ENCODE measurements at regions not wholly inside any gene's neighbourhood (a gene's known extent, or its start where the extent isn't known, plus 50 kb on each side); places are given as distances from the start of the nearest gene placed in this dataset.

DNA sequence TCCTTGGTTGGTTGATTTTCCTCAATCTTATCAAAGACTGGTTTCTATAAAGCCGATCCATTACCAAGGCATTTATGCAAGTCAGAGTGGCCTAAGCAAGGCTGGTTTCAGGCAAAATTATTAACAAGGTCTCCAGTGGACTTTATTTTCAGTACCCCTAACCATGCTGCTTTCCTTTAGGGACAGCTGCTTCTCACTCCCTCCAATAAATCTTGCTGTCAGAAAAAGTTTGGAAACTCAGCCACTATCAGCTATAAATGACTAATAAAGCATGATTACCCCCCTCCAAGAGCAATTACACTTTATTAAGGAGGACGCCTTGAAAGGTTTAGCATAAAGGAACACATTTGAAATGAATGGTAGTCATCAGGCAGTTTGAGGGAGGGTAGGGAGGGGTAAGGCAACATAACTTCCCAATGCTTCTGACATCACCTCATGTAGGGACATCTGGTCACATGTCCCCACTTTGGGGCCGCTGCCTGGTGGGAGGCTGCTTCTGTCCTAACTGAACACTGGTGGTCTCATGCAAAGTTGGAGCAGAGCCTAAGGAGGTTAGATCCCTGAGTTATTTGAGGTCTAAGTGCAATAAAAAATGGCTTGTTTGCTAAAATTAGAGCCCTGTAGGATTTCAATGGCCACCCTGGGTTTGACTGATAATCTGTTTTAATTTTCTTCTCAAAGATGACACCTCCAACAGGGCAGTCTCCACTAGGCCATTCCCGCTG is 58.0 kb upstream of the TMEM178A start:
- intact Hi-C loops (cut with micrococcal nuclease; ENCODE audit: unreplicated experiment), result no loop called here
- no peaks in the 10 kb centered on the region for H3K4me1 ChIP-seq (ENCODE audit: control insufficient read depth, insufficient read depth, low read length)
- H3K9me3 ChIP-seq (ENCODE audit: control insufficient read depth, insufficient read depth, low read depth, low read length), result no peaks in the 10 kb centered on the region
- H3K27me3 ChIP-seq (ENCODE audit: control insufficient read depth, insufficient read depth, low read length), result peaks cover 5% of the 10 kb centered on the region; the same call in 1 of the 2 replicates
- BruUV-seq (replicated peaks), result no TSS peak
- H3K4me3 ChIP-seq (ENCODE audit: low read depth in 2 of 2, low read length in 2 of 2), result no peak overlapping the region
- ATAC-seq, result no peak
- in situ Hi-C loops (cut with HindIII; ENCODE audit: low pct_unique_long_range_greater_than_20kb, low sequenced_read_pairs), result no loop called here
- no peak overlapping the region for H3K27ac ChIP-seq (ENCODE audit: low read length)
- H3K36me3 ChIP-seq (ENCODE audit: control insufficient read depth, insufficient read depth, low read length), result no peaks in the 10 kb centered on the region
- ChIA-PET POLR2A (interaction anchor here (0.7 kb wide), 1 partner anchor 113 kb away, joined by 12 read pairs; no protein-coding TSS in a partner anchor), CTCF (no interaction called here)
- TF ChIP-seq POLR2AphosphoS5 (IDR thresholded peaks at IDR 0.05; ENCODE audit: low read depth, low read length) (no peak), SIN3A (IDR thresholded peaks at IDR 0.05; ENCODE audit: borderline replicate concordance, insufficient read depth, low read depth, low read length) (no peak), TCF7L2 (IDR thresholded peaks at IDR 0.05; ENCODE audit: low read depth, low read length) (no peak)
- no peak for DNase-seq (ENCODE audit: low read depth, low spot score)

DNA sequence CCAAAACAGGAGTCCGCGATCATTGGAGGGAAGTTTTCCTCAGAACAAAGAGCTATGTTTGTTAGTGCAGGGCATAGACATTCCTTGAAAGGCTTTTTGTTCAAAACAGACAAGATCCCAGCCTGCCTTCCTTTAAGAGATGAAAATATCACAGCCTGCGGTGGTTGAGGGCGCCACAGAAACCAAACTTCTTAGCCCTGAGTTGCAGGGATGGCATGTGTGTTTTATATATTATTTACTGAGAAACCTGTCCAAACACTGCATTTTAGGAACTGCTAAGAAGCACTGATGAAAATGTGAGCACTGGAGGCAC is 57.5 kb upstream of the TMEM178A start:
- POLR2A ChIA-PET, result no interaction called here
- TF ChIP-seq TCF7L2 (IDR thresholded peaks at IDR 0.05; ENCODE audit: low read depth, low read length) (no peak), POLR2AphosphoS5 (IDR thresholded peaks at IDR 0.05; ENCODE audit: low read depth, low read length) (no peak), SIN3A (IDR thresholded peaks at IDR 0.05; ENCODE audit: borderline replicate concordance, insufficient read depth, low read depth, low read length) (no peak)
- TF ChIP-seq, protein P1, sequence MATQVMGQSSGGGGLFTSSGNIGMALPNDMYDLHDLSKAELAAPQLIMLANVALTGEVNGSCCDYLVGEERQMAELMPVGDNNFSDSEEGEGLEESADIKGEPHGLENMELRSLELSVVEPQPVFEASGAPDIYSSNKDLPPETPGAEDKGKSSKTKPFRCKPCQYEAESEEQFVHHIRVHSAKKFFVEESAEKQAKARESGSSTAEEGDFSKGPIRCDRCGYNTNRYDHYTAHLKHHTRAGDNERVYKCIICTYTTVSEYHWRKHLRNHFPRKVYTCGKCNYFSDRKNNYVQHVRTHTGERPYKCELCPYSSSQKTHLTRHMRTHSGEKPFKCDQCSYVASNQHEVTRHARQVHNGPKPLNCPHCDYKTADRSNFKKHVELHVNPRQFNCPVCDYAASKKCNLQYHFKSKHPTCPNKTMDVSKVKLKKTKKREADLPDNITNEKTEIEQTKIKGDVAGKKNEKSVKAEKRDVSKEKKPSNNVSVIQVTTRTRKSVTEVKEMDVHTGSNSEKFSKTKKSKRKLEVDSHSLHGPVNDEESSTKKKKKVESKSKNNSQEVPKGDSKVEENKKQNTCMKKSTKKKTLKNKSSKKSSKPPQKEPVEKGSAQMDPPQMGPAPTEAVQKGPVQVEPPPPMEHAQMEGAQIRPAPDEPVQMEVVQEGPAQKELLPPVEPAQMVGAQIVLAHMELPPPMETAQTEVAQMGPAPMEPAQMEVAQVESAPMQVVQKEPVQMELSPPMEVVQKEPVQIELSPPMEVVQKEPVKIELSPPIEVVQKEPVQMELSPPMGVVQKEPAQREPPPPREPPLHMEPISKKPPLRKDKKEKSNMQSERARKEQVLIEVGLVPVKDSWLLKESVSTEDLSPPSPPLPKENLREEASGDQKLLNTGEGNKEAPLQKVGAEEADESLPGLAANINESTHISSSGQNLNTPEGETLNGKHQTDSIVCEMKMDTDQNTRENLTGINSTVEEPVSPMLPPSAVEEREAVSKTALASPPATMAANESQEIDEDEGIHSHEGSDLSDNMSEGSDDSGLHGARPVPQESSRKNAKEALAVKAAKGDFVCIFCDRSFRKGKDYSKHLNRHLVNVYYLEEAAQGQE (IDR thresholded peaks at IDR 0.05; ENCODE audit: insufficient read depth in 1 of 2, low read depth in 2 of 2, low read length in 1 of 2), result no peak
- TF ChIP-seq, protein P2, sequence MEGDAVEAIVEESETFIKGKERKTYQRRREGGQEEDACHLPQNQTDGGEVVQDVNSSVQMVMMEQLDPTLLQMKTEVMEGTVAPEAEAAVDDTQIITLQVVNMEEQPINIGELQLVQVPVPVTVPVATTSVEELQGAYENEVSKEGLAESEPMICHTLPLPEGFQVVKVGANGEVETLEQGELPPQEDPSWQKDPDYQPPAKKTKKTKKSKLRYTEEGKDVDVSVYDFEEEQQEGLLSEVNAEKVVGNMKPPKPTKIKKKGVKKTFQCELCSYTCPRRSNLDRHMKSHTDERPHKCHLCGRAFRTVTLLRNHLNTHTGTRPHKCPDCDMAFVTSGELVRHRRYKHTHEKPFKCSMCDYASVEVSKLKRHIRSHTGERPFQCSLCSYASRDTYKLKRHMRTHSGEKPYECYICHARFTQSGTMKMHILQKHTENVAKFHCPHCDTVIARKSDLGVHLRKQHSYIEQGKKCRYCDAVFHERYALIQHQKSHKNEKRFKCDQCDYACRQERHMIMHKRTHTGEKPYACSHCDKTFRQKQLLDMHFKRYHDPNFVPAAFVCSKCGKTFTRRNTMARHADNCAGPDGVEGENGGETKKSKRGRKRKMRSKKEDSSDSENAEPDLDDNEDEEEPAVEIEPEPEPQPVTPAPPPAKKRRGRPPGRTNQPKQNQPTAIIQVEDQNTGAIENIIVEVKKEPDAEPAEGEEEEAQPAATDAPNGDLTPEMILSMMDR (IDR thresholded peaks at IDR 0.05), result no peak
- H3K9me3 ChIP-seq (ENCODE audit: control insufficient read depth, insufficient read depth, low read depth, low read length), result no peaks in the 10 kb centered on the region
- no peak for DNase-seq (ENCODE audit: low read depth, low spot score)
- H3K4me1 ChIP-seq (ENCODE audit: control insufficient read depth, insufficient read depth, low read length), result no peaks in the 10 kb centered on the region
- no peak for ATAC-seq
- intact Hi-C loops (cut with micrococcal nuclease; ENCODE audit: unreplicated experiment), result no loop called here
- no TSS peak for BruUV-seq (replicated peaks)
- CTCF ChIA-PET, result no interaction called here
- H3K27ac ChIP-seq (ENCODE audit: low read length), result no peak overlapping the region
- H3K27me3 ChIP-seq (ENCODE audit: control insufficient read depth, insufficient read depth, low read length), result peaks cover 5% of the 10 kb centered on the region; the same call in 1 of the 2 replicates
- no peaks in the 10 kb centered on the region for H3K36me3 ChIP-seq (ENCODE audit: control insufficient read depth, insufficient read depth, low read length)
- H3K4me3 ChIP-seq (ENCODE audit: low read depth in 2 of 2, low read length in 2 of 2), result no peak overlapping the region
- in situ Hi-C loops (cut with HindIII; ENCODE audit: low pct_unique_long_range_greater_than_20kb, low sequenced_read_pairs), result no loop called here

Data from Panc1 (cell line).